Ishikawa (cell line): ENCODE measurements at regions not wholly inside any gene's neighbourhood (a gene's known extent, or its start where the extent isn't known, plus 50 kb on each side); places are given as distances from the start of the nearest gene placed in this dataset.

Source experiments
- CEBPB ChIP-seq: IDR thresholded peaks from 2 replicates; pipeline ENCODE4 v1.6.1; 2012
- CREB1 ChIP-seq: IDR thresholded peaks from 2 replicates; pipeline ENCODE4 v1.6.1; 2012; ENCODE audit warnings: low read depth
- EGR1 ChIP-seq: IDR thresholded peaks from 2 replicates; pipeline ENCODE4 v1.6.1; 2012
- EP300 ChIP-seq: IDR thresholded peaks from 2 replicates; pipeline ENCODE4 v1.6.1; 2012; ENCODE audit warnings: borderline replicate concordance
- FOXM1 ChIP-seq: IDR thresholded peaks from 2 replicates; pipeline ENCODE4 v1.6.1; 2012; ENCODE audit warnings: low read depth, borderline replicate concordance
- NFIC ChIP-seq: IDR thresholded peaks from 2 replicates; pipeline ENCODE4 v1.6.1; 2012
- RAD21 ChIP-seq: IDR thresholded peaks from 2 replicates; pipeline ENCODE4 v1.6.1; 2012; ENCODE audit warnings: low read depth
- TAF1 ChIP-seq: IDR thresholded peaks from 2 replicates; pipeline ENCODE4 v1.6.1; 2012; ENCODE audit warnings: low read depth, mild to moderate bottlenecking
- TCF12 ChIP-seq: IDR thresholded peaks from 2 replicates; pipeline ENCODE4 v1.6.1; 2012; ENCODE audit warnings: low read depth
- TEAD4 ChIP-seq: IDR thresholded peaks from 2 replicates; pipeline ENCODE4 v1.6.1; 2012
- YY1 ChIP-seq: IDR thresholded peaks from 2 replicates; pipeline ENCODE4 v1.6.1; 2012; ENCODE audit warnings: low read depth
- ZBTB7A ChIP-seq: IDR thresholded peaks from 2 replicates; pipeline ENCODE4 v1.6.1; 2012; ENCODE audit warnings: low read depth
- TF ChIP-seq, protein P1 (sequence below): IDR thresholded peaks from 2 replicates; pipeline ENCODE4 v1.6.1; 2012
- TF ChIP-seq, protein P2 (sequence below): IDR thresholded peaks from 2 replicates; pipeline ENCODE4 v1.6.1; 2012
- TF ChIP-seq, protein P3 (sequence below): IDR thresholded peaks from 2 replicates; pipeline ENCODE4 v1.6.1; 2012; ENCODE audit warnings: low read depth, mild to moderate bottlenecking

DNA sequence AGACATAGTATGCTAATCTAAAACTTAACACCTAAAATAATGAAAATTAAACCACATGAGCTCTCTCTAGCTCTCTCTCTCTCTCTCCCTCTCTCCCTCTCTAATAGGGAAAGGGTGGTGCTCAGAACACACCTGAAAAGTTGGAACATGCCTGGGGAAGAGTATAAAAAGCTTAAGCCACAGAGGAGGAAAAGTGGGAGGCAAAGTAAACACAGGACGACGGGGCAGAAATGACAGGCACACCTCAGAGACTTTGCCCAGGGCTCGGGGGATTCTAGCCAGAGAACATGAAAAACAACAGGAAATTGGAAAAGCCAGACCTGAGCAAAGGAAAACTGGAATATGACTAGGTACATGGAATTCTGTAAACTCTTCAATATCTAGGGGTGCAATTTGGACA lies 666.1 kb downstream of the BCL11A start:
- no peak for TF ChIP-seq ZBTB7A
- no peak for TF ChIP-seq EGR1
- no peak for TF ChIP-seq CREB1
- TF ChIP-seq, protein P1, sequence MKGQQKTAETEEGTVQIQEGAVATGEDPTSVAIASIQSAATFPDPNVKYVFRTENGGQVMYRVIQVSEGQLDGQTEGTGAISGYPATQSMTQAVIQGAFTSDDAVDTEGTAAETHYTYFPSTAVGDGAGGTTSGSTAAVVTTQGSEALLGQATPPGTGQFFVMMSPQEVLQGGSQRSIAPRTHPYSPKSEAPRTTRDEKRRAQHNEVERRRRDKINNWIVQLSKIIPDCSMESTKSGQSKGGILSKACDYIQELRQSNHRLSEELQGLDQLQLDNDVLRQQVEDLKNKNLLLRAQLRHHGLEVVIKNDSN = no peak
- TF ChIP-seq TCF12 = no peak
- no peak for TF ChIP-seq TAF1
- TF ChIP-seq, protein P2, sequence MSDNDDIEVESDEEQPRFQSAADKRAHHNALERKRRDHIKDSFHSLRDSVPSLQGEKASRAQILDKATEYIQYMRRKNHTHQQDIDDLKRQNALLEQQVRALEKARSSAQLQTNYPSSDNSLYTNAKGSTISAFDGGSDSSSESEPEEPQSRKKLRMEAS = no peak

DNA sequence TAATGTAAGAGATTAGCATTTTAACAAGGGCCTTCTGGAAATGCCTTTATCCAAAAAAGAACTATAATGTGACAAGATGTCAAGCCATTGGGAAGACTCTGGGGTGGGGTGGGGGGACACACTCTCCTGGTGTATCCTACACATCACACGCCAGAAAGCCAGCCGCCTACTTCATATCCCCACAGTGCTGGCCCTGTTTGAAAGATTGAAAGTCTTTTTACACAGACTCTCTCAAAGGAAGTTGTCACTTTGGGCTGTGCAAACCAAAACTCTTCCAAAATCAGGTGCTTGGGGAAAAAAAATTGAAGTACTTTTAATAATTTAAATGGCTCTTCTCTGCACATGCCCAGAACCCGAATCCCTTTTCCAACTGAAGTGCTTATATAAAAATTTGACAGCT lies 666.7 kb downstream of the BCL11A start:
- TF ChIP-seq FOXM1 (no peak), EGR1 (no peak), NFIC (no peak)

DNA sequence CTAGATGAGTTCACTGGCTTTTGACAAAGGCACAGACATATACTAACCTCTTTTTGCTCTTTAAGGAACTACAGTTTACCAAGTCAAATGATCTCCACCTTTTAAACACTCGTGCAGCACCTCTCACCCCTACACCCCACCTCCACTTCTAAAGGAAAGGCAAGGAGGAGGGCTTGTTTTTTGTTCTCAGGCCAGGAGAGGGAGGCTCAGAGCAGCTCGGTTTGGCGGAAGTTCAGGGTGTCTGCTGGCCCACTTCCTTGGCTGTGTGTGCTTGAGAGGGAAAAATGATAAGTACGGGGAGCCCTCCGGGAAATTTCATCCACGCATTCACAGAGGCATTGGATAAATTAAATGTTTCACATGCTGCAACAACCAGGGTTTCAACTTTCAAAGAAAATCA lies 667.9 kb downstream of the BCL11A start:
- TF ChIP-seq TCF12 (no peak), FOXM1 (no peak), RAD21 (no peak)

DNA sequence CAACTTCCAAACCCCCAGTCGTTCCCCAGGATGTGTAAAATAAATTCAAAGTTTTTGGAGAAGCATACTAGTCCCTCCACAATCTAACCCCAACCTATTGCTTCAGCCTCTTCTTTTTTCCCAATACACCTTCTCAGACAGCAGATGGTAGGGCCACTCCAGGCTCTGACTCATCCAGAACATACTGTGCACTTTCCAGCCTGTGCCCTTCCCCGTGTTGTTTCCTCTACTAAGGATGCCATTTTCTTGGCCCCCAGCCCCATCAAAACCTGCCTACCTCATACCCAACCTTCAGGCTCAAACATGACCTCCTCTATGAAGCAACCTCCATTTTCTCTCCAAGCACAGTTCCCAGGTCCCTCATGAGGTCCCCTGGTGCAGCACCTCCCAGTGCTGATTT lies 669.3 kb downstream of the BCL11A start:
- TF ChIP-seq EGR1 (no peak), RAD21 (no peak)

DNA sequence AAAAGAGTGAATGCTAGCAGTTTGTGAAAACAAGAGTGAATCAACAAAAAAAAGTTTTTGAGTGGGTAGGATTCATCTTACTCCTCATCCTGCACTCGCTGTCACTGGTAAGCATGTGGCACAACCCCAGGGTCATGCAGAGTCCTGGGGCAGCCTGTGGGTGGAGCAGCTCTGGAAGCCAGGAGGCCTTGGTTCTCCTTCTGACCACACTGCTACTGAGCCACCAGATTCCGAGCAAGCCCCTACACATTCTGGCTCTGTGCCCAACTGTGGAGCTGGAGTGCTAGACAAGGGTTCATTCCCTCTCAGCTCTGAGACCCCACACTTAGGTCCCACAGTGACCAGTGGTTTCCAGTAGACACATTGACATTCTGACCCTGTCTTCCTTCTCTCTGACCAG lies 670.6 kb downstream of the BCL11A start:
- no peak for TF ChIP-seq RAD21

DNA sequence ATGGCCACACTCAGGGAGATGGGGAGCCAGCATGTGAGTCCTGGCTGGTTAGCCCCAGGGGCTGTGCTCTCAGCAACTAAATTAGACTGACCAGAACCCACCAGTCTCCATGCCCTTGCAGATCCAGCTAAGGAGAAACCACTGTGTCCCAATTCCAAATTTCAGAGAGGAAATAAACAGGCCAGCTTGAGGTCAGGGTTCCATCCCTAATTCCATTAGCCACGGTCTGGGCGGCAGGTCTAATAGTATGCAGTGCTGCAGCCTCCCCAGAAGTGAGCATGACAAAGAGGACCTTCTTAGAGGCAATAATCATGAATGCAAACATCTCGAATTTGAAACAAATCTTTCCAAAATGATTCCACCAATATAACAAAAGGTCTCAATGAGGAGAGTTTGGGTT lies 671.2 kb downstream of the BCL11A start:
- TF ChIP-seq FOXM1 (no peak), EP300 (no peak), ZBTB7A (no peak), CEBPB (no peak)

DNA sequence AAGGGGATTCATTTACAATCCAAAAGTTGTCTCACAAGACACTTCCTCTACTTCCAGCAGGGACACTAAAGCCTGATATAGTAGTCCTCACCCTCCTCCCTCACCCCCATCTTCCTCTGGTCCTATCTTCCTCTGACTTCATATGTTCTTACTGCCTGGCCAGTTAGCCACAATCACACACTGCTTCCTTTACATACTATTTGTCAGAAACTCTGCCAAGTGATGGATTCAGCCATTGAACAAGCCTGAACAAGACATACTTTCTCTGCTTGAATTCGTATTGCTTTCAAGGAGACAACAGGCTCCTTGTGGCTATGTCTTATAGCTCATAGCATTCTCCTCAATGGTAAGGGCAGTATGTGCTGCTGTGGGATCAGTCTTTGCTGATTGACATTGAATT lies 672.2 kb downstream of the BCL11A start:
- no peak for TF ChIP-seq CREB1
- TF ChIP-seq EGR1 = no peak
- TF ChIP-seq EP300 = no peak
- TF ChIP-seq TEAD4 = no peak
- no peak for TF ChIP-seq CEBPB
- TF ChIP-seq TCF12 = no peak
- no peak for TF ChIP-seq NFIC
- no peak for TF ChIP-seq ZBTB7A

DNA sequence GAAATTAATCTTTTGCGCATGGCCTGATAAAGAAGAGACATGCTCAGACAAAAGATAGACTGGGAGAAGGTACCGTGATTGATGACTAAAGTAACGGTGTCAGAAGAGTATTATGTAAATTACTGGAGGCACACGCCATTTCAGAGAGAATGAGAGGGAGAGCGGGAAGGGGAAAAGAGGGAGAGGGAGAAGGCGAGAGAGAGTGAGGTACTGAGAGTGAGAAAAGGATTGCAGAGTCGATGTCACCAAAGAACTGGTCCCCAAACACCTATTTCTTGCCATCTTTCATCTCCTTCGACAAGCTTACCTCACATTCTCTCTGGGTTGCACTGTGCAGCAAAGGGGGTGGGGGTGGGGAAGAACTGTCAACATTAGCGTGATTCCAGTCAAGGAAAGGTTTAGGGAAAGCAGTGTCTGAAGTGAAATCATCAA lies 673.7 kb downstream of the BCL11A start:
- TF ChIP-seq, protein P3, sequence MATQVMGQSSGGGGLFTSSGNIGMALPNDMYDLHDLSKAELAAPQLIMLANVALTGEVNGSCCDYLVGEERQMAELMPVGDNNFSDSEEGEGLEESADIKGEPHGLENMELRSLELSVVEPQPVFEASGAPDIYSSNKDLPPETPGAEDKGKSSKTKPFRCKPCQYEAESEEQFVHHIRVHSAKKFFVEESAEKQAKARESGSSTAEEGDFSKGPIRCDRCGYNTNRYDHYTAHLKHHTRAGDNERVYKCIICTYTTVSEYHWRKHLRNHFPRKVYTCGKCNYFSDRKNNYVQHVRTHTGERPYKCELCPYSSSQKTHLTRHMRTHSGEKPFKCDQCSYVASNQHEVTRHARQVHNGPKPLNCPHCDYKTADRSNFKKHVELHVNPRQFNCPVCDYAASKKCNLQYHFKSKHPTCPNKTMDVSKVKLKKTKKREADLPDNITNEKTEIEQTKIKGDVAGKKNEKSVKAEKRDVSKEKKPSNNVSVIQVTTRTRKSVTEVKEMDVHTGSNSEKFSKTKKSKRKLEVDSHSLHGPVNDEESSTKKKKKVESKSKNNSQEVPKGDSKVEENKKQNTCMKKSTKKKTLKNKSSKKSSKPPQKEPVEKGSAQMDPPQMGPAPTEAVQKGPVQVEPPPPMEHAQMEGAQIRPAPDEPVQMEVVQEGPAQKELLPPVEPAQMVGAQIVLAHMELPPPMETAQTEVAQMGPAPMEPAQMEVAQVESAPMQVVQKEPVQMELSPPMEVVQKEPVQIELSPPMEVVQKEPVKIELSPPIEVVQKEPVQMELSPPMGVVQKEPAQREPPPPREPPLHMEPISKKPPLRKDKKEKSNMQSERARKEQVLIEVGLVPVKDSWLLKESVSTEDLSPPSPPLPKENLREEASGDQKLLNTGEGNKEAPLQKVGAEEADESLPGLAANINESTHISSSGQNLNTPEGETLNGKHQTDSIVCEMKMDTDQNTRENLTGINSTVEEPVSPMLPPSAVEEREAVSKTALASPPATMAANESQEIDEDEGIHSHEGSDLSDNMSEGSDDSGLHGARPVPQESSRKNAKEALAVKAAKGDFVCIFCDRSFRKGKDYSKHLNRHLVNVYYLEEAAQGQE = no peak
- TF ChIP-seq EGR1 (no peak), EP300 (no peak), YY1 (no peak), NFIC (no peak), RAD21 (no peak), TAF1 (no peak), TEAD4 (no peak)
- TF ChIP-seq, protein P2 = no peak

DNA sequence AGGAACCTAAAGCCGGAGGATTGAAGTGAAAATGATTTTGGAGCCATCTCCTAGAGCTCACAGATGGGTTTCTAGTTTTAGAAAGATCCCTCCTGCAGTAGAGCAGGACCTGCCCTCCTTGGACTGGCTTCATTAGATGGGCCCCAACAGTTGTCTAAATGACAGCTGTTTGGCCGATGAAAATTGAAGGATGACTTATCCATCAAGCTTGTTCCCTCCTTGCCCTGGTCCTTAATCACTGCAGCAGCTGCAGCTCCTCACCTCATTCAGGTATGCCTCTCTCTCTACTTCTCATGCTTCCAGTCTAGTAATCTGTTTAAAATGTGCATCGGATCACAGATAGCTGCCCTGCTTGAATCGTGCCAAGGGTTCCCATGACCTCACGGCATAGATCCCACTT lies 677.6 kb downstream of the BCL11A start:
- TF ChIP-seq TAF1 (no peak), RAD21 (no peak), FOXM1 (no peak), CEBPB (no peak), TCF12 (no peak), EGR1 (no peak), CREB1 (no peak), EP300 (no peak), YY1 (no peak), TEAD4 (no peak), NFIC (no peak), ZBTB7A (no peak)
- TF ChIP-seq, protein P3 = no peak
- TF ChIP-seq, protein P2 = no peak
- TF ChIP-seq, protein P1 = no peak
